ENCODE measurements at regions not wholly inside any gene's neighbourhood (a gene's known extent, or its start where the extent isn't known, plus 50 kb on each side); places are given as distances from the start of the nearest gene placed in this dataset.

DNA sequence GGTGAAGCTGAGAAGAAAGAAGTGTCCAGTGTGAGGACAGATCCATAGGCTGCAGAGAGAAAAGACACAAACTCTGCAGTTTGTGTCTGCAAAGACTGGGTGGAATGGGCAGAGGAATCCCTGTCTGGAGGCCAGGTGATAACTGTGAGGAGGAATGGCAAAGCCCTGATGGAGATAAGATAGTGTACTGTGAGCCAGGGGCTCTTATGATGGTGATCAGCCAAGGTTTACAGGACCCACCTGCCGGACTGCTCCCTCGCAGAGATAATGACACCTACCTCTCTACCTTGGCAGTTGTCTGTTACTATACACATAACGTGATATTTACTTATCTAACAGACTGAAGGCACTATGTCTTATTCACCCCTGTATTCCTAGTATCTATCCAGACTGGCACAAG lies 92.6 kb upstream of the ASIC2 start:
- TF ChIP-seq, protein P1, sequence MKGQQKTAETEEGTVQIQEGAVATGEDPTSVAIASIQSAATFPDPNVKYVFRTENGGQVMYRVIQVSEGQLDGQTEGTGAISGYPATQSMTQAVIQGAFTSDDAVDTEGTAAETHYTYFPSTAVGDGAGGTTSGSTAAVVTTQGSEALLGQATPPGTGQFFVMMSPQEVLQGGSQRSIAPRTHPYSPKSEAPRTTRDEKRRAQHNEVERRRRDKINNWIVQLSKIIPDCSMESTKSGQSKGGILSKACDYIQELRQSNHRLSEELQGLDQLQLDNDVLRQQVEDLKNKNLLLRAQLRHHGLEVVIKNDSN (IDR thresholded peaks at IDR 0.05), result no peak
- TF ChIP-seq REST (IDR thresholded peaks at IDR 0.05; ENCODE audit: low read depth), result no peak
- no peak for TF ChIP-seq TEAD4 (IDR thresholded peaks at IDR 0.05)
- TF ChIP-seq TAF1 (IDR thresholded peaks at IDR 0.05; ENCODE audit: low read depth), result no peak
- TF ChIP-seq, protein P2, sequence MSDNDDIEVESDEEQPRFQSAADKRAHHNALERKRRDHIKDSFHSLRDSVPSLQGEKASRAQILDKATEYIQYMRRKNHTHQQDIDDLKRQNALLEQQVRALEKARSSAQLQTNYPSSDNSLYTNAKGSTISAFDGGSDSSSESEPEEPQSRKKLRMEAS (IDR thresholded peaks at IDR 0.05), result no peak
- no peak for TF ChIP-seq TCF12 (IDR thresholded peaks at IDR 0.05; ENCODE audit: low read depth)
- TF ChIP-seq NFIC (IDR thresholded peaks at IDR 0.05), result no peak
- TF ChIP-seq CREB1 (IDR thresholded peaks at IDR 0.05; ENCODE audit: low read depth), result no peak

Data from Ishikawa (cell line).